ENCODE measurements at regions not wholly inside any gene's neighbourhood (a gene's known extent, or its start where the extent isn't known, plus 50 kb on each side); places are given as distances from the start of the nearest gene placed in this dataset.

- TF ChIP-seq WRNIP1 (IDR thresholded peaks at IDR 0.05; ENCODE audit: borderline replicate concordance, low read depth, low read length): no peak
- no peak for TF ChIP-seq SREBF2 (IDR thresholded peaks at IDR 0.05; ENCODE audit: low read length)
- TF ChIP-seq CUX1 (IDR thresholded peaks at IDR 0.05; ENCODE audit: insufficient replicate concordance, low read depth, low read length): no peak
- no peak for TF ChIP-seq POLR2AphosphoS2 (IDR thresholded peaks at IDR 0.05; ENCODE audit: low read depth, low read length)
Measured at GRCh38 chr2:118464046-118464445, 375.8 kb downstream of the INSIG2 start (continued).

GRCh38 chr2:118460425-118460824 lies 372.2 kb downstream of the INSIG2 start:
- intact Hi-C loops (cut with micrococcal nuclease; ENCODE audit: unreplicated experiment): no loop called here
- POLR2A ChIA-PET: no interaction called here
- no peak overlapping the region for H2AFZ ChIP-seq (ENCODE audit: control insufficient read depth, low read depth, low read length)
- ATAC-seq (no peak), DNase-seq (ENCODE audit: low read depth, low spot score) (no peak), FAIRE-seq (no peak)
- no peaks in the 10 kb centered on the region for H4K20me1 ChIP-seq (ENCODE audit: control insufficient read depth, insufficient read depth)
- no peaks in the 10 kb centered on the region for H3K79me2 ChIP-seq (ENCODE audit: control insufficient read depth, insufficient read depth, low read length)
- H3K4me1 ChIP-seq (ENCODE audit: control insufficient read depth, insufficient read depth, low read length): no peaks in the 10 kb centered on the region
- no peak overlapping the region for H3K27ac ChIP-seq (ENCODE audit: control insufficient read depth, insufficient read depth)
- H3K36me3 ChIP-seq (ENCODE audit: control insufficient read depth in 2 of 2, insufficient read depth in 2 of 2, low read length in 1 of 2): no peaks in the 10 kb centered on the region
- SMC1A ChIA-PET (ENCODE audit: uncharacterized antibody, unreplicated experiment): no interaction called here
- RAD21 ChIA-PET (ENCODE audit: unreplicated experiment): no interaction called here
- no peaks in the 10 kb centered on the region for H3K9me3 ChIP-seq (replicated peaks; ENCODE audit: control insufficient read depth, insufficient read depth, low read length)
- H3K27me3 ChIP-seq (replicated peaks in 1 of 2; ENCODE audit: control insufficient read depth in 2 of 2, insufficient read depth in 2 of 2, low read length in 1 of 2): no peaks in the 10 kb centered on the region
- H3K9ac ChIP-seq (ENCODE audit: control insufficient read depth, insufficient read depth, low read length): no peak overlapping the region
- in situ Hi-C loops (cut with MboI): no loop called here
- H3K4me3 ChIP-seq: no peak overlapping the region
- CTCF ChIA-PET: interaction anchor here (0.7 to 1.1 kb wide), 2 partner anchors 23 to 27 kb away, joined by 3 read pairs; no protein-coding TSS in a partner anchor
- 40% methylated on average over 5 of the region's 5 CpGs for WGBS (ENCODE audit: insufficient coverage, insufficient replicate concordance, low lambda C conversion rate, missing lambda C conversion rate)
- BruUV-seq (replicated peaks): no TSS peak
- H3K4me2 ChIP-seq (ENCODE audit: control insufficient read depth, insufficient read depth): no peak overlapping the region
- TF ChIP-seq CEBPB (IDR thresholded peaks at IDR 0.05; ENCODE audit: borderline replicate concordance in 1 of 2, low read depth in 2 of 2, low read length in 2 of 2): no peak
- no peak for TF ChIP-seq RFX5 (IDR thresholded peaks at IDR 0.05; ENCODE audit: low read depth, low read length)
- no peak for TF ChIP-seq SMAD5 (IDR thresholded peaks at IDR 0.05; ENCODE audit: low read depth)
- no peak for TF ChIP-seq ZBTB40 (IDR thresholded peaks at IDR 0.05; ENCODE audit: borderline replicate concordance)
- TF ChIP-seq PBX3 (IDR thresholded peaks at IDR 0.05; ENCODE audit: insufficient replicate concordance, low read depth, low read length): no peak

All from GM12878 (cell line).